Activated naive CD4-positive, alpha-beta T cell (primary cell): ENCODE measurements at regions not wholly inside any gene's neighbourhood (a gene's known extent, or its start where the extent isn't known, plus 50 kb on each side); places are given as distances from the start of the nearest gene placed in this dataset.

Source experiments
- DNase-seq, 4 experiments: peaks; one replicate each; lab custom pipeline; 2025; lab: John Stamatoyannopoulos, UW

DNA sequence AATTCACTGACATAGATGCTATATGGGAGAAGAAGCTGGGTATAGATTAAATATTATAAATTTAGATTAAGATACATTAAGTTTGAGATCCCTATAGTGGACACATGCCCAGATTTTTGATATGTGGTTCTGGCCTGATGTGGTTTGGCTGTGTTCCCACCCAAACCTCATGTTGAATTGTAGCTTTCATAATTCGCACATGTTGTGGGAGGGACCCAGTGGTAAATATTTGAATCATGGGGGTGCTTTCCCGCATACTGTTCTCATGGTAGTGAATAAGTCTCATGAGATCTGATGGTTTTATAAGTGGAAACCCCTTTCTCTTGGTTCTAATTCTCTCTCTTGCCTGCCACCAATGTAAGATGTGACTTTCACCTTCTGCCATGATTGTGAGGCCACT lies 189.4 kb upstream of the CD96 start:
- no peak for DNase-seq

DNA sequence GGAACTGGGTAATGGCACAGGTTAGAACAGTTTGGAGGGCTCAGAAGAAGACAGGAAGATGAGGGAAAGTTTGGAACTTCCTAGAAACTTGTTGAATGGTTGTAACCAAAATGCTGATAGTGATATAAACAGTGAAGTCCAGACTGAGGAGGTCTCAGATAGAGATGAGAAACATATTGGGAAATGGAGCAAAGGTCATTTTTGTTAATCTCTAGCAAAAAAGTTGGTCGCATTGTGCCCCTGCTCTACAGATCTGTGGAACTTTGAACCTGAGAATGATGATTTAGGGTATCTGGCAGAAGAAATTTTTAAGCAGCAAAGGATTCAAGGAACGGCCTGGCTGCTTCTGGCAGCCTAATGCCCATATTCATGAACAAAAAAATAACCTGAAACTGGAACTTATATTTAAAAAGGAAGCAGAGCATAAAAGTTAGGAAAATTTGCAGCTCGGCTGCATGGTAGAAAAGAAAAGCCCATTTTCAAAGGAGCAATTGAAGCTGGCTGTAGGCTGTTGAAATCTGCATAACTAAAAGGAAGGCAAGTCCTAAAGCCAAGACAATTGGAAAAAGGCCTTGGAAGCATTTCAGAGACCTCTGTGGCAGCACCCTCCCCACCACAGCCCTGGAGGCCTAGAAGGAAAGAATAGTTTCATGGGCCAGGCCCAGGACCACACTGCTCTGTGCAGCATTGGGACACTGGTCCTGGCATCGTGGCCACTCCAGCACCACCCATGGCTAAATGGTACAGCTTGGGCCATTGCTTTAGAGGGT lies 182.6 kb upstream of the CD96 start:
- no peak for DNase-seq

DNA sequence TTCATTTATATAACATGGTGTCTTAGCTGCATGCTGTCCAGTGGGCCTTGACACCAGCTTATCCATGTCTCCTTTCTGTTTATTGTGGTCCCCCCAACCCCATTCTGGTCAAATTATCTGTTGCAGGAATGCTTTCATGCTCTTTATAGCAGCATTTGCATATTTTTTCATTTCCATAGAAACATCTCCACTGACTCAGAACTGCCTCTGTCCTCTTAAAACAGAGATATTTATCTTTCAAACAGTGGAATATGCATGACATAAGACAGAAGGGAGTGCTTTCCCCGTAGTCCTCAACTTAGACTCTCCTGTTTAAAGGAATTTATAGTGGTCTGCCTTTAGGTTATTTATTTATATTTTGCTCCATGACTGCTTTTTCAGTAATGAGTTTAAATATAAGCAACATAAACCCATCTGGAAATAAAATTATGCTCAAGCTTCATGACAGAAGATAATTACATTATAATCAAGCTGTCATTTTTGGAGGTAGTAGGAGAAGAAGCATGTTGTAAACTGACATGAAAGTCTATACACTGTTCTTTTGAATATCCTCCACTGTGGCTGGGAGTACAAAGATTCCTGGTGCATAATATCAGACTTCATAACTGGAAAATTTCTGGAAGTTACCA lies 179.5 kb upstream of the CD96 start:
- no peak for DNase-seq

DNA sequence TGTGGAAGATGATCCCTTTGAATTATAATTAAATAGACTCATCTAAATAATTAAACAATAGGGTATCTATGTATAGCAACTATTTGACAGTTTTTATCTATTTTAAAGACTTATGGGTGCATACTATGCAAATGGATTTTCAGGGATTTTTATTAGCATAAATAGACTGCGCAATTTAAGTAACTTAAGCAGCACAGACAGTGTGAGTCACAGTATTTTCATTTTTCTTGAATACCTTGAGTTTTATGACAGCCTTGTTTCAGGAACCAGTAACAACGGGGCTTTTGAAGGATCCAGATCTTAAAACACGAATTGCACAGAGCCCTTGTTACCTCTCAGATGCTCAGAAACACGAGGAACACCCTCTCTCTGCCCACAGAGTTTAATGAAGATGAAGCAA lies 175.5 kb upstream of the CD96 start:
- DNase-seq: no peak

DNA sequence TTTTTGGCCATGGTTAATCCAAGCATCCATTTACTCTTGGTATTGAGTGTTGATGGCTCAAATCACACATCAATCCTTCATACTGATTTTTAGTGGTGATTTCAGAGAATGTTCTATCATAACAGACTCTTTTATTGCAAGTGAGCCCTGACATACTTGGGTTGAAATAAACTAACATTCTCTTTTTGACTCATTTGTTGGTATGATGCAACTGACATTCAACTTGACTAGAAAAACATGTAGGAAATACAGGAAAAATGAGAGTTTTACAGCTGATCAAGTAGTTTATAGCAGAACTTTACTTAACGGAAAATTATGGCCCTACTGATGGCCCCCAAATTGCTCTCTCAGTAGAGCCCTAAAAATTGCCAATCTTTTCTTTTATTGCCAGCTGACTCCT lies 173.9 kb upstream of the CD96 start:
- no peak for DNase-seq

DNA sequence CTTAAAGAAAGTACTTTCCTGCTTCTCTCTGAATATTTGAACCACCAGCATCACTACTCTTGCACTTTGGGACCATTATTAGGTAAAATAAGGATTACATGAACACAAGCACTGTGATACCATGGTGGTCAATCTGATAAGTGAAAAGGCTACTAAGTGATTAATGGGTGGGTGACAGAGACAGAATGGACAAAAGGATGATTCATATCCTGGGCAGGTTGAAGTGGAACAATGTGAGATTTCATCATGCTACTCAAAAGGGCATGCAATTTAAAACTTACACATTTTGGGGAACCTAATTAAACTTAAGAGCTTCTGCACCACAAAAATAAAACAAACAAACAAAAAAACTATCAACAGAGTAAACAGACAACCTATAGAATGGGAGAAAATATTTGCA lies 172.0 kb upstream of the CD96 start:
- DNase-seq: no peak

DNA sequence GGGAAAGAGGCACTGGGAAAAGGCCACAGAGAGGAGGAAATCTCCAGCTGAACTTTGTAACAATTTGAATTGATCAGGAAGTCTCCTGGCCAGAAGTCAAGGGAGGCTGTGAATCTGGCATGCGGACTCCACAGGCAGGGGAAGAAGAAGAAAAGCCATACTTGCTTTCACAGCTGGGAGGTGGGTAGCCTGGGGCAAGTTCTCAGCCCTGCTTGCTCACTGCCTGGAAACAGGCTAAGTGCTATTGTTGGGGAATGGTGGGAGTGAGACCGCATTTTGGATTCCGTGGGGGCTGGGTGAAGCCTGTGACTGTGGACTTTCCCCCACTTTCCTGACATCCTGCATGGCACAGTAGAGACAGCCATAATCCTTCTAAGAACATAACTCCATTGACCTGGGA lies 168.8 kb upstream of the CD96 start:
- no peak for DNase-seq

DNA sequence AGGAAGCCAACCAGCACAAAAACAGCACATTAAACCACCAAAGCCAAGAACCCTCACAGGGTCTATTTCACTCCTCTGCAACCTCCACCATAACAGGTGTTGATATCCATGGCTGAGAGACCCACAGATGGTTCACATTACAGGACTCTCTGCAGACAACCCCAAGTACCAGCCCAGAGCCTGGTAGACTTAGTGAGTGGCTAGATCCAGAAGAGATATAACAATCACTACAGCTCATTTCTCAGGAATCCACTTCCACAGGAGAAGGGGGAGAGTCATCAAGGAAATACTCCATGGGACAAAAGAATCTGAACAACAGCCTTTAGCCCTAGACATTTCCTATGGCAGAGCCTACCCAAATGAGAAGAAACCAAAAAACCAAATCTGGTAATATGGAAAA lies 168.1 kb upstream of the CD96 start:
- DNase-seq: no peak

DNA sequence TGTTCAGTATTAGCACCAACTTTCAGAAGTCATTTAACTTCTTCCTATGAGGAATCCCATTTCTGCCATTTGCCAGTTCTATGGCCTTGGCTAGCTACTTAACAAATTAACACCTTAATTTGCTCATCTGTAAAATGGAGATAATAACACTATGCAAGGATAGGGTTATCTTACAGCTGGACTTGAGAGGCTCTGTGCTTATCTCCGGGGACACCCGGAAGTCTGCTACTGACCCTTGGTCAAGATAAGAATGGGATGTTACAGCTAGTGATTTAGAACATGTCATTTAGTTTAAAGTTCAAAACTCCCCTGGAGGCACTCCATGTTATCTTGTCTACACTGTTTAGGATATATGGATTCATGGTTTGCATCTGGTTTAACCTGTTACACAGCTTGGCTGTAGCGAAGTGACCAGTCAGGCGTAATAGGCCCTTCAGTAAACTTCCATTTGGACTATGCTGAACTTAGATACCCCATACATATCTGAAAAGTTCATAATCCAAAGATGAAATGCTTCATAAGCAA lies 156.0 kb upstream of the CD96 start:
- DNase-seq: no peak

DNA sequence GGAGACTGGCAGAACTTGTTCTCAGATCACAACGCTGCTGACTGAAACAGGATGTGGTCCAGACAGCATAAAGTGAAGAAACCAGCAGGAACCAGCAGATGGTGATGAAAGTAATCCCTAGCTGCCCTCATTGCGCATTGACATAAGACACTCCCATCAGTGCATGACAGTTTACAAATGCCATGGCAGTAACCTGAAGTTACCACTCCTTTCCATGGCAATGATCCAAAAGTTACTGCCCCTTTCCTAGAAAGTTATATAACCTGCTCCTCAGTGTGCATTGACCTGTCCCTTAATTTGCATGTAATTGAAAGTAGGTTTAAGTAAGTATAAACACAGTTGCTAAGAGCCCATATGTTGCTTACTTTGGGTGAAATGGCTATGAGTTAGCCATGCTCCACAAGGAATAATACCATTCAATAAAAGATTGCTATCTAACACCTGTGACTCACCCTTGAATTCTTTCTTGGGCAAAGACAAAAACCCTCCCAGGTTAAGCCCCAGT lies 149.1 kb upstream of the CD96 start:
- DNase-seq: no peak

DNA sequence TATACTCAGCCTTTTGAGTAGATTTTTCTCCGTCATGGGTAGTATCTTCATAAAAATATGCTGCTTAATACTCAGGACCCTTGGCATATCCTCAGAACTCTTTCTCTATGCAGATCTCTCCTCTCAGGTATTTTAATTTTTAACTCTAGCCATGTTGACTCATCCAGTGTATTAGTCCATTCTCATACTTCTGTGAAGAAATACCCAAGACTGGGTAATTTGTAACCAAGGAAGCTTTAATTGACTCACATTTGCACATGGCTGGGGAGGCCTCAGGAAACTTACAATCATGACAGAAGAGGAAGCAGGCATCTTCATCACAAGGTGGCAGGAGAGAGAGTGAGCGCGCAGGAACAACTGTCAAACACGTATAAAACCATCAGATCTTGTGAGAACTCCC lies 129.3 kb upstream of the CD96 start:
- DNase-seq: no peak

DNA sequence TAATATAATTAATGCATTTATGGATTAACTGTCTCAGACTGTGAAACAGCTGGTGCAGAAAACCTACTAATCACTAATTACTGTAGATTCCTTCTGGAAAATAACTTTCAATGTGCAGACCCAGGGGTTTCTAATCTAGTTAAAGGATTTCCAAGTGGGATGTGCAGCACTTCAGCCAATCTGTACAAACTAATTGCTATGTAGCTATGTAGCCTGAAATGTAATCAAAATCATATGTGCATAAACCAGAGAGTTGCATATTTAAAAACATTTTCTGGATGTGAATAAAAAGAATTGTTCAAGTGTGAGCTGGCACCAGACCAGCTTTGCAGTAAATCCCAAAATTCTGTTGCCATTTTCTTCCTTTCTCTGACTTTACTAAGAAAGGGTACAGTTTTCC lies 127.5 kb upstream of the CD96 start:
- DNase-seq: no peak

DNA sequence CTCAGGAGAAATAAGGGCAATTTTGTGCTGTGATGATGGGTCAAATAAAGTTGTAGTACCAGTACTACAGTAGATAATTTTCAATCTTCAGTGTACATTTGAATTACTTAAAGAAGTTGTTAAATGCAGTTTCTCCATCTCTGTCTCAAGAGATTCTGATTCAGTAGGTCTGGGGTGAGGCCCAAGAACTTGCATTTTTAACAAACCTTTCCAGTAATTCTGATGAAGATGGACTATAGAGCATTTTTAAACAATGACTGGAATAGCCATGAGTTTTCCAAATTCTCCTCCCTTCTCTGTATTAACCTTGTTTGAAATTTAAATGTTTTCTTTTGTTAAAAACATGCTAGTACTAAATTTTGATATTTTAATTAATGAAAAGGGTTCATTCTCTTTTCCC lies 127.0 kb upstream of the CD96 start:
- DNase-seq: no peak

DNA sequence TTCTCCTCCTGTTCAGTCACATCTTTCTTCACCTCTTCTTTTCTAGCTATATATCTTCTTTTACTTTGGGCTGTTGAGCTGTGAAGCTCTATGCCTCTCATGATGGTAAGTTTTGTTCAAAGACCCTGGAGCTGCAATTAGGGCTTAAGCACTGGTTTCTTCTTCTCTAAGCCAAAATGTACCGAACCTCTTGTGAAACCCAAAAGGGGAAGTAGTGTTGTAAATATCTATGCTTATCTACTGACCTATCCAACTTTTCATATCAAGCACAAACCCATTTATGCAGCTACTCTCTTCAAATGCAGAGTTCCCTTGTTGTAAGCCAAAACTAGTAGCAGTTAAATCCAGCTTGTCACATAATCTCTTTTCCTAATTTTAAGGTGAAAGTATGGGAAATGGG lies 123.6 kb upstream of the CD96 start:
- no peak for DNase-seq

DNA sequence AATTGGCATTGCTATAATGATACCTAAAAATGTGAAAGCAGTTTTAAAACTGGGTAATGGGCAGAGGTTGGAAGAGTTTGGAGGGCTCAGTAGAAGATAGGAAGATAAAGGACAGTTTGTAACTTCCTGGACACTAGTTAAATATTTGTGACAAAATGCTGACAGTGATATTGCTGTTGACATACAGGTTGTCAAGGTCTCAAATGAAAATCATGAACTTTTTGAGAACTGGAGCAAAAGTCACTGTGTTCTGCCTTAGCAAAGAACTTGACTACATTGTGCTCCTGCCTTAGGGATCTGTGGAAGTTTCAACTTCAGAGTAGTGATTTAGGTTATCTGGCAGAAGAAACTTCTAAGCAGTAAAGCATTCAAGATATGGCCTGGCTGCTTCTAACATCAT lies 113.7 kb upstream of the CD96 start:
- DNase-seq: no peak

DNA sequence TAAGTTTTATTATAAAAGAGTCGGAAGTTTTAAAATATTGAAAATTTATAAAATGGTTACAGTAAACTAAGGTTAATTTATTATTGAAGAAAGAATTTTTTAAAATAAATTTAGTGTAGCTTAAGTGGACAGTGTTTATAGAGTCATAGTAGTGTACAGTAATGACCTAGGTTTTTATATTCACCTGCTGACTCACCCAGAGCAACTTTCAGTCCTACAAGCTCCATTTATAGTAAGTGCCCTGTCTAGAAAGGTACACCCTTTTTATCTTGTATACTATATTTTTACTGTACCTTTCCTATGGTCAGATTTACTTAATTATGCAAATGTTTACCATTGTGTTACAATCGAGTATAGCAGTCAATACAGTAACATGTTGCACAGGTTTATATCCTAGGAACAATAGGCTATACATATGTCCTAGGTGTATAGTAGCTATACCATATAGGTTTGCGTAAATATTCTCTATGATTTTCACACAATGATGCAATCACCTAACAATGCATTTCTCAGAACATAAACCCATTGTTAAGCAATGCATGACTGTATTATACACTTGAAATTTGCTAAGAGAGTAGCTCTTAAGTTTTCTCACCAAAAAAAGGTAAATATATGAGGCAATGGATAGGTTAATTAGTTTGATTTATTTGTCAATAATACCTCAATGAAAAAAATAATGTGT lies 106.9 kb upstream of the CD96 start:
- DNase-seq: no peak

DNA sequence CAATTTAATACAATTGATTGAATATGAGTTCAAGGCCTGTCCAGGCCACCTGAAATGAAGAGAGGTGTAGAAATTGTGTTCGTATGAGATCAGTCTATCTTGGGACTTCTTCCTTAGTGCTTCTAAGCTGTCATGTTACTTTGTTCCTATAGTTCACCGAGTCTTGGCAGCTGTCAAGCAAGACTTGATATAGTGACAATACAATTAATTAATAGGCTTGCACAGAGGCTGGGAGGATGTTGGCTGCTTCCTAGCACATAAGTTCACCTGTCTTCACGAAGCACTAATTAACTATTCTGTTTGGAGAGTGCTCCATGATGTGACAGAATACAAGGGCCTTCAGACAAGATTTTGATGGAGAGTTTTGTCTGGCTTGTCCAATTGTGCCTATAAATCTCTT lies 103.7 kb upstream of the CD96 start:
- no peak for DNase-seq

DNA sequence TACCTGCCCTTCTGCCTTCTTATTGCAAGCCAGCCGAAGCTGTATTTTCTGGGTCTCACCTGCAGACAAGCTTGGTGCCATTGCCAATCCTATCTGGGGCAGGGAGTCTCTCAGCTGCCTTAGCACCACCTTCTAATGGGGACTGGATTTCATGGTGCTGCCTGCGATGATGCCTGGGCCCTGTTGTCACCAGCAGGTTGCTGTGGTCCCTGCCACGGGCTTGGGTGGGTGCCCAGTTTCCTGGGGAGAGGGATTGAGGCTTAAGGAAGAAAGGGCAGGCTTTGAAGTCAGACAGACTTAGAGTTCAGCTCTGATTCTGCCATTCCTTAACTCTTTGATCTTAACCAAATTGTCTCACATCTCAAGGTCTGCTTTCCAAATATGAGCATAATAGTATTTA lies 87.4 kb upstream of the CD96 start:
- DNase-seq: no peak

DNA sequence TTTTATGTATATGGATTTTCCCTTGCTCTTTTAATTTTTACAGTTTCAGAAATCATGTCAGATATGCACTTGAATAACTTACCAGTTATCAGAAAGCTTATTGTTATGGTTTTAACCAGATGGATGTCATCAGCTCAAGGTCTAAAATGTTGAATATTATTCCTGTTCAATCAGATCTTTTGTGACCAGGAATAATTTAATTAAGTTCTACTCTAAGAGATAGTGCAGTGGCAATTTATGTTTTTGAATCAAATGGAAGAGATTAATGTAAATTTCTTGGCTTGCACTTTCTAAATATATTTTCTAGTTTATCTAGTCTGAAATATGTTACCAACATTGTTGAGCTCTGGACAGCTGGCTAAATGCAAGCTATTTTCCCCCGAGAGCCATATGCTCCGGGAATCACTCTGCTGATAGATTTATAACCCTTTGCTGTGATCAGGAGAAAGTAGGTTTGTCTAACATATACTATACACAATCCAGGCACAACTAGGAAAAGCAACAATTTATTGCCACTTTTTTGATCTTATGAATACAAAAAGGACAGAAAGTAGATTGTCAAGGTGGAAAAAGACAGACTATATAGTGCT lies 76.8 kb upstream of the CD96 start:
- no peak for DNase-seq

DNA sequence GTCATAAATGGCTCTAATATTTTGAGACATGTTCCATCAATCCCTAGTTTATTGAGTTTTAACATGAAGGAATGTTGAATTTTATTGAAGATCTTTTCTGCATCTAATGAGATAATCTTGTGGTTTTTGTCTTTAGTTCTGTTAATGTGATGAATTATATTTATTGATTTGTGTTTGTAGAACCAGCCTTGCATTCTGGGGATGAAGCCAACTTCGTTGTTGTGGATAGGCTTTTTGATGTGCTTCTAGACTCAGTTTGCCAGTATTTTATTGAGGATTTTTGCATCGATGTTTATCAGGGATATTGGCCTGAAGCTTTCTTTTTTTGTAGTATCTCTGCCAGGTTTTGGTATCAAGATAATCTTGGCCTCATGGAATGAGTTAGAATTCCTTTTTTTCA lies 72.0 kb upstream of the CD96 start:
- no peak for DNase-seq

DNA sequence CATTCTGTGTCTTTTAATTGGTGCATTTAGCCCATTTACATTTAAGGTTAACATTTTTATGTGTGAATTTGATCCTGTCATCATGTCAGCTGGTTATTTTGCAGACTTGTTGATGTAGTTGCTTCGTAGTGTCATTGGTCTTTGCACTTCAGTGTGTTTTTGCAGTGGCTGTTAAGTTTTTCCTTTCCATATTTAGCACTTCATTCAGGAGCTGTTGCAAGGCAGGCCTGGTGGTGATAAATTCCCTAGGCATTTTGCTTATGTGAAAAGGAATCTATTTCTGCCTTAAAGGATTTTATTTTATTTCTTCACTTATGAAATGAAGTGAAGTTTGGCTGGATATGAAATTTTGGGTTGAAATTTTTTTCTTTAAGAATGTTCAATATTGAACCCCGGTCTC lies 70.2 kb upstream of the CD96 start:
- no peak for DNase-seq

DNA sequence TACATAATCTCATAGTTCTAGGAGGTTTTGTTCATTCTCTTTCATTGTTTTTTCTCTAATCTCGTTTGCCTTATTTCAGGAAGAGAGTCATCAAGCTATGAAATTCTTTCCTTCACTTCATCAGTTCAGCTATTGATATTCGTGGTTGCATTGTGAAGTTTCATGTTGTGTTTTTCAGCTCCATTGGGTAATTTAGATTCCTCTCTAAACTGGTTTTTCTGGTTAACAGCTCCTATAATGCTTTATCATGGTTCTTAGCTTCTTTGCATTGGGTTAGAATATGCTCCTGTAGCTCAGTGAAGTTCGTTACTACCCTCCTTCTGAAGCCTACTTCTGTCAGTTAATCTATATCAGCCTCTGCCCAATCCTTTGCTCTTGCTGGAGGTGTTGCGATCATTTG lies 69.4 kb upstream of the CD96 start:
- no peak for DNase-seq

DNA sequence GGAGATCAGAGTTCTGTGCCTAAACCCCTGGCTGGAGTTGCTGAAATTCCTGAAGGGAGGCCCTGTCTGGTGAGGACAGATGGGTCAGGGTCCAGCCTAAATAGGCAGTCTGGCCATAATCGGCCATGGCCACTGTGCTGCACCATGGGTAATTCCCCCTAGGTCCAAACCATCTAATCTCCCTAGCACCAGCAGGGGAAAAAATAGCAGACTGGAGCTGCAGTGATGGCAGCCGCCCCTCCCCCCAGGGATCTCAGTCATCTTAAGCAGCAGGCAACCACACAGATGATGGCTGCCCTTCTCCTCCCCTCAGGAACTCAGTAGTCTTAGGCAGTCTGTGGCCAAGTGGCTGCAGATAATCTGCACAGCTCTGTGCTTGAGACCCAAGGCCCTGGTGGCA lies 68.4 kb upstream of the CD96 start:
- no peak for DNase-seq
